GM19452 (cell line): ENCODE measurements at regions not wholly inside any gene's neighbourhood (a gene's known extent, or its start where the extent isn't known, plus 50 kb on each side); places are given as distances from the start of the nearest gene placed in this dataset.
"Not testable (repeated sequence)": the region's sequence is repeated elsewhere in the genome, so short reads cannot be mapped to it uniquely, and the experiment has no call there.

Experiments
- ATAC-seq: cut with Tn5 transposase; IDR thresholded peaks from one replicate; pipeline ENCODE4 v1.9.1; 2021; ENCODE audit not compliant: unreplicated experiment

DNA sequence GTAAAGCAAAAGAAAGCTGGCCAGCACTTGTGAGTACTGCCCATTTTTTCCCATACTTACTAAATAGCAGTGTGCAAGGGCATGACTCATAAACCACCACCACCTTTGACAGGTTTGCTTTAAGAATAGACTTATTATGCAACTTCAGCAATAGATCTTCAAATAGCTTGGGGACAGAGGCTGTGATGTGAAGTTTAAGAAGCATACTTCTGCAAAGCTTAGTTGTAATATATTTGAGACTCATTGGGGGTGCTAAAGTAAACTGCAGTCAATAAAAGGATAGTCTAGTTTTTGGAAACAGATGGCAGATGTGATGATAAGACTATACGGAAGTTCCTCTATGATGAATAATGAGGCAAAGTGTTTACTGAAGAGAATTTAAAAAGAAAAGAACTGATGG is 210.0 kb downstream of the PLA2G4A start:
- no peak for ATAC-seq

DNA sequence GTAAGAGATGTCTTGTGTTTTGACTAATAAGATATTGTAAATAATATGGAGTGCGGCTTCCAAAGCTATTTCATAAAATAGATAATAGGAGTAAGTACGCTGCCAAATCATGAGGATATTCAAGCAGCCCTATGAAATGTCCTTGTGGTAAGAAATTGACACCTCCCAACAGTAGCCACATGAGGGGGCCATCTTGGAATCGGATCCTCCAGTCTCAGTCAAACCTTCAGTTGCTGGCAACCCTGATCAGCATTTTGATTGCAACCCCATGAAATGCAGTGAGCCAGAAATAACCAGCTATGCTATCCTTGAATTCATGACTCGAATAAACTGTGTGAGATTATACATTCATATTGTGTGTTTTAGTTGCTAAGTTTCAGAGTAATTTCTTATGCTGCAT is 212.4 kb downstream of the PLA2G4A start:
- ATAC-seq = no peak

DNA sequence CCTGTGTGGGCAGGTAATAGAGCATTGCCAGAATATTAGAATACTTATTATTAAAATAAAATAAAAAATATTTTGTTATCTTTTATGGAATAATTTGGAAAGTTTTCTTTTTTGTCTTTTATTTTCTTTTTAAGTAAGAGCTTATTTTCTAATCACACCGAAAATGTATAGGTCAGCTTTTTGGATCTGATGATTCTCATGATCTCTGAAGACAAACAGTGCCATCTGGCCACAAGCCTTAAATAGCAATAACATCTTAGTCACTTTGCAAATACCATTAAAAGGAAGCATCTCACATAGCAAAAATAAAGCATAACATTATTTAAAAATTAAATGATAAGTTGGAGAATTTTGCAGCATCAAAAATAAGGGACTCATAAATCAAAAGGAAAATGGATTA is 213.8 kb downstream of the PLA2G4A start:
- no peak for ATAC-seq

DNA sequence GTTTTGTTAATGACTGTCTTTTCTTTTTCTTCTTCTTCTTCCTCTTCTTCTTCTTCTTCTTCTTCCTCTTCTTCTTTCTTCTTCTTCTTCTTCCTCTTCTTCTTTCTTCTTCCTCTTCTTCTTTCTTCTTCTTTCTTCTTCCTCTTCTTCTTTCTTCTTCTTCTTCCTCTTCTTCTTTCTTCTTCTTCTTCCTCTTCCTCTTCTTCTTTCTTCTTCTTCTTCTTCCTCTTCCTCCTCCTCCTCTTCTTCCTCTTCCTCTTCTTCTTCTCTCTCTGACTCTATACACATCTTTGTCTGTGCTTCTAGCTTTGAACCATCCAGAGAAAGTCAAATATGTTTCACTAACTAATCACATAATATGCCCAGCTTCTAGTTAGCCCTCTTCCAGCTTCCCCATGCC is 214.7 kb downstream of the PLA2G4A start:
- ATAC-seq = not testable (repeated sequence)

DNA sequence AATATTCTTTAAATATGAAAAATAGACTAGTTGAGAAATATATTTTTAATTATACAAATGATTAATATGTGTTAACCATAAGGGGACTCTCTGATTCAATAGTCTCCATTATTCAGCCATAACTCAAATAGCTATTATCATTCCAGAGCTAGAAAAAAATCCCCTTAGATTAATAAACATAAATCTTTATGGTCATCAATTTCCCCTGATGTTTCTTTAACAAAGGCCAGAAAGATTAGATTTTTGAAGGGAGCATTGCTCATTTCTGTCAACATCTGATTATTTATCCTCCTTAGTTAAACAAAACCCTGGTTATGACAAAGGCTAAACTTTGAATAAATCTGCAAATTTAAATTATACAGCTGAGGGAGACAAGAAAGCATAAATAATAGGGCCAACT is 215.7 kb downstream of the PLA2G4A start:
- no peak for ATAC-seq

DNA sequence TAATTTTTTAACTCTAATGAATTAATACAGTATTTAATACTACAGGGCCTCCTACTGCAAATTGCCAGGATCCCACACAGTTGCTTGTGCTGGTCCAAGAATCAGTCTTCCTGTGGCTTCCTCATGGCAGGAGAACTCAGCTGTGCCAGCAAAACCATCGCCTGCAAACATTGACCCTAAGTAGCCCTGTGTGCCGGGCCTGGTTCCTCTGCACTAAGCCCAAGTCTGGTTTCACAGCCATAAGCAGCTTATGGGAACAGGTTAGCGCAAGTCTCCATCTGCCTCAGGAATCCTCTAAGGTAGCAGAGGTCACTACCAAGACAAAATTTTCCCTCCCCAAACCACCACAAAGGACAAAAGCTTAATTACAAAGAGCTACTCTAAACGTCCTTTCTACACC is 216.6 kb downstream of the PLA2G4A start:
- no peak for ATAC-seq

DNA sequence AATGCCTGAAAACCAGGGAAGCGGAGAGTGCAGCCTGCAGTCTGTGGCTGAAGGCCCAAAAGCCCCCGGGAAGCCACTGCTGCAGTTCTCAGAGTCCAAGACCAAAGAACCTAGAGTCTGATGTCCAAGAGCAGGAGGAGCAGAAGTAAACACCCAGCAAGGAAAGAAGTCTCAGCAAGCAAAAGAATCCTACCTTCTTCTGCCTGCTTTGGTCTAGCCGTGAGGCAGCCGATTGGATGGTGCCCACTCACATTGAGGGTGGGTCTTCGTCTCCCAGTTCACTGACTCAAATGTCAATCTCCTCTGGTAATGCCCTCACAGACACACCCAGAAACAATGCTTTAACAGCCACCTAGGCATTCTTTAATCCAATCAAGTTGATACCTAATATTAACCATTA is 217.5 kb downstream of the PLA2G4A start:
- ATAC-seq = no peak

DNA sequence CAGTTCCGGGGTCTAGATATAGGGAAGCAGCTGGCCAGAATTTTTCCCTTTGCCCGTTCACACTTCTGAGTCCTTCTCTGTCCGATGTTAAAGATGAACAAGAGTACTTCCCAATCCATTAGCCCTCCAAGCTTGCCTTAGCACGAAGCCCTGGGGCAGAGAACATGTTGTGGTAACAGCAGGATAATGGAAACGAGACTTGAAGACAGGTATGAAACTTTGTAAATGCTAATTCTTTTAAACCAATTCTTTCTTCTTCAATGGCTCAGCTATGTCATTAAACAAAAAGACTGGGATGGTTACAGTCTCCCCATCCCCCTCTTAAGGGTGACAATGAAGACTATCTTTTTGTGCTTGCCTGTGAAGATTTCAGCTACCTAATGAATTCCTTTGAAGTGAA is 218.5 kb downstream of the PLA2G4A start:
- no peak for ATAC-seq

DNA sequence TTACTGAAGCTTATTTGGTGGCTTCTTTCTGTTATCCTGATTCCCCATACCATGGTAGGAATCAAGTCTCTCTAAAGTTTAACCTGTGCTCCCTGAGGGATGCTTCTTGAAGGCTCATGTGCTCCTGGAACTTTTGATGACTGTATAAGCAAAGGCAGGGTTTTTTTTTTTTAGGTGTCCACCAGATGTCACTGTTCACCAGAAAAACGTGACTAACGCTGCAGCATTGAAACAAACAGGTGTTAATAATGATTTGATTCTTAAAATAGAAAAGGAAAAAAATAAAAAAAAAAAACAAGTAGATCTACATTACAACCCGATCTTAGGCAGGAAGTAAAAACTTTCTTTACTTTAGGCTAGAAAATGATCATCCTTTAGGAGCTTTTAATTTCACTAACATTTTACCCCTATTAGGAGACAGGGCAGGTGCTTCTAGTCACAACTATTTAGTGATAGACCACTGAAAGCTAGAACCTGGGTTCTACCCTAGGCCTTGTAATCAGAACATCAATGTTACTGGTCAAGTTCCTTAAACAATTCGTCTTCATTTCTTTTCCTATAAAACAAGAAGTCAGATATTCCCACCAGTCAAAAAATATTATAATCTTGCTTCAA is 223.0 kb downstream of the PLA2G4A start:
- ATAC-seq = peak; percentile 86

DNA sequence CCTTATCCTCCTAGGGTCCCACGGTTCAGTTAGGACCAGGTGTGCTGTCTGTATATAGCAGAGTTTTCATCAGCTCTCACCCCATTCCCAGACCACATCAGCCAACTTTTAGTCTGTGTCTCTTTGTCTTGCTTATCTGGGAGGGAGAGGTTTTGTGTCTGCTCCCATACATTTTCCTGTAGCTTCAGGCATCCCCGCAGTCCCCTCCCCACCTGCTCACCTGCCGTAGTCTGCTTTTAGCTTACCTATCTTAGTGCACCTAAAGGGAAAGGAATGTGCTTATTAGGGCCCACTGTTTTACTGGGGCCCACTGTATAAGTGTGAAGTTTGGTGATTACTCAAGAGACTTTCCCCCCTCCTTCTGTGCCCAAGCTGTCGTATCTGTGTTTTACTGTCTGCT is 225.1 kb downstream of the PLA2G4A start:
- no peak for ATAC-seq

DNA sequence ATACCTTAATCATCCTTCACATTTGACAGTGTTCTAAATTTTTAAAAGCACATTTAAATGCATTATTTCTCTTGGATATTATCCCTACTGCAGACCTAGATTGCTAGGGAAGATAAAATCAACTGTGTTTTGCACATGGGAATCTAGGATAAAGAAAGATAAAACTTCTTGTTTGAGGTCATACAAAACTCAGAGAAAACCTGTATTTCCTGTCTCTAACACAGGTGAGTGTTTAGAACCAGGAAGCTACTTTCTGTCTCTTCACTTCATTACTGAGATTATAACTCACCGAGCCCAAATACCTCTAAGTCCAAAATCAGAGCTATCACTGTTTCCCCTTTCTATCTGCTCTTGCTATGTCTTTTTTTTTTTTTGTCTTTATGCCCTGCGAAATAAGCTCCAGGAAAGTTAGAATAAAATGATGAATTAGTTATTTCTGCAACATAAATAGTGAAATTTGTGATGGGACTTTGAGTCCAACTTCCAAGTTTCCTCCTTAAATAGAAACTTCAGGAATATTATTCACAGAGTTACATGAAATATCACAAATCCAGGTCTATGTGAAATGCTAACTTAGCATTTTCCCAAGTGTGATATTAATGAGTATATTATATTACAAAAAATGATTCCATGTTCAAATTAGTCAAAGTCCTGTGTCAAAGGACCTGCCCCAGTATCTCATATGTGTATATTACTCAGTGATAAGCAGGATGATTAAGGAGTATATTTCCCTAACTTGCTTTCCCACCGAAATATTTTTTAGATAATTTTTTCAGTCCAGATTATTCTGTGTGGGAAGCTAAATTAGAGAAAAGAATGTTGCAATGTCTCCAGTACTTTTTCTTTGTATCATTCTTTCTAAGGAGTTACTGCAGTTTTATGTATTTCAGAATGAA is 226.4 kb downstream of the PLA2G4A start:
- ATAC-seq = no peak

DNA sequence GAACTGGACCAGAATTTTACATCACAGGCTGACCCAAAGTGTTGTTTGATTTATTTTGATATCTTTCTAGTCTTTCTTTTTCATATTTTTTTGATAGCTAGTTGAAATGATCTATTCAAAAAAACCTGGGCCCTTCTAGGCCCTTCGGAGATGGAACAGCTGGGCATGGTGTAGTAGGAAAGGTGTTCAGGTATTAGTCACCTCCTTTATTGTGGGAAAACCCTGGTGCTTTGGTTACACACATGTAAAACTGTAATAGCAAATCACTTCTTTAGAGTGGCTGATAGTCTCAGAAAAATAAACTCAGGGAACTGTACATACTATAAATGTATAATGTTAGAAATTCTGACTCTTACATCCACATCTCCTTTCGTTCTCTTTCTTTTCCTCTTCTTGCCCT is 234.5 kb downstream of the PLA2G4A start:
- ATAC-seq = no peak

DNA sequence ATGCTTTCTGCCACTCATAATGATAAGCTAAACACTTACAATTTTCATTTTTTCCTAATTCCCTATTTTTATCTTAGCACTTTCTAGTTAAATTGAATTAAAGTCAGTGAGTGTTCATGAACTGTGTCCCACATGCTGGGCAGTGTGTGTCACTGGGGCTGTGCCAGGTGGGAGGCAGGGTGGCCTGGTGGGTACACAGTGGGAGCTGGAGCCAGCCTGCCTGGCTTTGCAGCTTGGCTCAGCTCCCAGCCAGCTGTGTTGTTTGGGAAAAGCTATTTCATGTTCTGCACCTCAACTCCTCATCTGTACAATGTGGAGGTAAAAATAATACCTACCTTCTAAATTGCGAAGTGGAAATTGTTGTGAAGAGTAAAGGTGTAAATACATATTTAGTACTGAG is 238.4 kb downstream of the PLA2G4A start:
- no peak for ATAC-seq

DNA sequence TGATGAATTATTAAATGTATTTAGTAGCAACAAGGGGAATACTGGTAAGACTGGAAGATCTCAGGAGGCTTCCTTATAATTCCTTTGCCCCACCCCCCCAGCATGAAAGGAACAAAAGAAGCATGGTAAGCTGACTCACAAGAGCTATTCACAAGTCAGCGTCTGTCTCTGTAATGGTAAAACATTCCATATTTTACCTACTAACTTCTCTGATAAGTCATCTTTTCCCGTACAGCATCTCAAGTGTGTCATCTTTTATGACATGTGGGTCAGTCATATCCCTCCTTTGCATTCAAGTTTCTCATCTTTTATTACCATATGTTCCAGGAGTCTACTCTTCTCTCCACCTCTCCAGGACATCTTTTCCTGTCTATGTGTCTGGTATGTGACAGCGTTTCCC is 241.3 kb downstream of the PLA2G4A start:
- ATAC-seq = no peak

DNA sequence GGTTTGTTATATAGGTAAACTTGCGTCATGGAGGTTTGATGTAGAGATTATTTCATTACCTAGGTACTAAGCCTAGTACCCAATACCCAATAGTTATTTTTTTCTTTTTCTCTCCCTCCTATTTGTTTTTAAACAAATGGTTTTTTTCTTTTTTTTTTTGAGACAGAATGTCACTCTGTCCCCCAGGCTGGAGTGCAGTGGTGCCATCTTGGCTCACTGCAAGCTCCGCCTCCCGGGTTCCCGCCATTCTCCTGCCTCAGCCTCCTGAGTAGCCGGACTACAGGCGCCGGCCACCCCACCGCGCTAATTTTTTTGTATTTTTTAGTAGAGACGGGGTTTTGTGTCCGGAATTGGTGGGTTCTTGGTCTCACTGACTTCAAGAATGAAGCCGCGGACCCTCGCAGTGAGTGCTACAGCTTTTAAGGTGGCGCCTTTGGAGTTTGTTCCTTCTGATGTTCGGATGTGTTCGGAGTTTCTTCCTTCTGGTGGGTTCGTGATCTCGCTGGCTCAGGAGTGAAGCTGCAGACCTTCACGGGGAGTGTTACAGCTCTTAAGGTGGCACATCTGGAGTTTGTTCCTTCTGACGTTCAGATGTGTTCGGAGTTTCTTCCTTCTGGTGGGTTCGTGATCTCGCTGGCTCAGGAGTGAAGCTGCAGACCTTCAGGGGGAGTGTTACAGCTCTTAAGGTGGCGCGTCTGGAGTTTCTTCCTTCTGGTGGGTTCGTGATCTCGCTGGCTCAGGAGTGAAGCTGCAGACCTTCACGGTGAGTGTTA is 243.7 kb downstream of the PLA2G4A start:
- peak; percentile 74 for ATAC-seq

DNA sequence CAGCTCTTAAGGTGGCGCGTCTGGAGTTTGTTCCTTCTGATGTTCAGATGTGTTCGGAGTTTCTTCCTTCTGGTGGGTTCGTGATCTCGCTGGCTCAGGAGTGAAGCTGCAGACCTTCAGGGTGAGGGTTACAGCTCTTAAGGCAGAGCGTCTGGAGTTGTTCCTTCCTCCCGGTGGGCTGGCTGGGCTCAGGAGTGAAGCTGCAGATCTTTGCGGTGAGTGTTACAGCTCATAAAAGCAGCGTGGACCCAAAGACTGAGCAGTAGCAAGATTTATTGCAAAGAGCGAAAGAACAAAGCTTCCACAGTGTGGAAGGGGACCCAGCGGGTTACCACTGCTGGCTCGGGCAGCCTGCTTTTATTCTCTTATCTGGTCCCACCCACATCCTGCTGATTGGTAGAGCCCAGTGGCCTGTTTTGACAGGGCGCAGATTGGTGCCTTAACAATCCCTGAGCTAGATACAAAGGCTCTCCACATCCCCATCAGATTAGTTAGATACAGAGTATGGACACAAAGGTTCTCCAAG is 244.3 kb downstream of the PLA2G4A start:
- ATAC-seq = peak; percentile 18

DNA sequence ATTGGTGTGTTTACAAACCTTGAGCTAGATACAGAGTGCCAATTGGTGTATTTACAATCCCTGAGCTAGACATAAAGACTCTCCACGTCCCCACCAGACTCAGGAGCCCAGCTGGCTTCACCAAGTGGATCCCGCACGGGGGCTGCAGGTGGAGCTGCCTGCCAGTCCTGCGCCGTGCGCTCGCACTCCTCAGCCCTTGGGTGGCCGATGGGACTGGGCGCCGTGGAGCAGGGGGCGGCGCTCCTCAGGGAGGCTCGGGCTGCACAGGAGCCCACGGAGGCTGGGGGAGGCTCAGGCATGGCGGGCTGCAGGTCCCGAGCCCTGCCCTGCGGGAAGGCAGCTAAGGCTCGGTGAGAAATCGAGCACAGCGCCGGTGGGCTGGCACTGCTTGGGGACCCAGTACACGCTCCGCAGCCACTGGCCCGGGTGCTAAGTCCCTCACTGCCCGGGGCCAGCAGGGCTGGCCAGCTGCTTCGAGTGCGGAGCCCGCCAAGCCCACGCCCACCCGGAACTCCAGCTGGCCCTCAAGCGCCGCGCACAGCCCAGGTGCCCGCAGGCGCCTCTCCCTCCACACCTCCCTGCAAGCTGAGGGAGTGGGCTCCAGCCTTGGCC is 245.0 kb downstream of the PLA2G4A start:
- not testable (repeated sequence) for ATAC-seq

DNA sequence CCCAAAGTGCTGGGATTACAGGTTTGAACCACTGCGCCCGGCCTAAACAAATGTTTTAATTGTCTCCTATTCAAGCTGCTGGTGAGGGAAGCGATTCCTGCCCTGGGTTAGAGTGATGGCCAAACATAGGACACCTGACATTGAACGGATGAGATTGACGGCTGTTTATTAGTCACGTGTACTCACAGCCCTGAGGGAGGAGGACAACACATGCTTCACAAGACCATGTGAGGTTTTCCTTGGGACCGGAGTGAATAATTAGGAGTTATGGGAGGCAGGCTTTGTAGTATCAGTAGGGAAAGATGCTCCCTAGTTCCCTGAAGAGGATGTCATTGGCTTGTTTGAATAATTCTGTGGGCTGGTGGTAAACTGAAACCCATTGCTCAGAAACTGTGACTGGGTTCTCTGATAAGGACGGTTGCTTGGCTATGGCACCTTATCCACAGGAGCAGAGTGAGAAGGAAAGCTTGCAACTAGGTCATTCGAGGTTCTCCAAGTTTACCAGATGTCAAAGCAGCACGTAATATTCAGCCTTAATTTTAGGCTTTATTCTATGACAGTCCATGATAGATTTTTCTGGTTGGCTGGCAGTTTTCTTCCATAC is 245.8 kb downstream of the PLA2G4A start:
- ATAC-seq = no peak

DNA sequence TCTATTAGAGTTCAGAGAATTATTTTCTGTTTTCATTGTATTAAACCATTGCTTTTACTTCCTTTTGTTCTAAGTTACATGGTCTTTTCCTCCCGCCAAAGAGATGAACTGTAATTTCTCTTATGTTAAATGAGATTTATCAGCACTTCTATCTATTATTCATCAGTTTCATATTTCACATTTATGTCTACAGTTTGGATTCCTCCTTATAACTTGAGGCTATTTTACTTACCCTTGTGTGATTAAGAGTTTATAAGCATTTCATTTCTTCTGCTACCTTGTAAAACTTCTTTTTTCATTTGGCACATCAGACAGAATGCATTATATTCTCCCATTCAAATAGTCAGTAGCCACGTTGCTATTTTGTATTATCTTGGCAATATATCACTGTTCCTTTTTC is 248.2 kb downstream of the PLA2G4A start:
- no peak for ATAC-seq

DNA sequence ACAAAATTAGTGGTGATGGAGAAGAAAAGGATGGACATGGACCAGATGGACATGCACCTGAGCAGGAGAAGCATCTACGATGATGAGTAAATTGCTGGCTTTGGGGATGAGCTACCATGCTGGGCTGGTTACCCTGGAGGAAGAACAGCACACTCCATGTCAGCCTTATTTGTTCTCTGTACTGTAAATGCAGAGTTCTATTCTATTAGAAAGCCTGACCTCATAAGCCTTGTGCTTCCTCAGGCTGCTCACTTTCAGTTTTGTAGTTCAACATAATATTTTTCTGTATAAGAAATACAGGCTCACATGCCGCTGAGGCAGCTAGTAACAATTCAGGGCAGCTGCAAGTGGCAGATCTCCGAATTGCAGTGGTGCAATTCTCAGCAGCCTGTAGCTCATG is 249.6 kb downstream of the PLA2G4A start:
- ATAC-seq = no peak

DNA sequence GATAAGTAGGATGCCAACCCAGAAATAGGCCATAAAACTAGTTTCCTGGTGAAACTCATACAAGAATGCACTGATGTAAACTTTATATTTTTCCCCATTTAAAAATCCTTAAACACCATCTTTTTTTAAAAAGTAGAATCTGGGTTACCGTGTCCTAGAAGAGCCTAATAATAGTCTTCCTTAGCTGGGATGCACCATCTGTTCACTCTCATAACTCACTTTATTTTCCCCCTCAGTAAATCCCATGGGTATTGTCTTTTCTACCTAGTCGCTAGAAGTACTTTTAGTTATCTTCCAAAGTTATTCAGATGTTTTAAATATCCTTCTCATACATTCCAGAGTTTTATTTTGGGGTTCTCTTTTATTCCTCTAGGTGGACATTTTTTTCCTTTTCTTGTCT is 250.2 kb downstream of the PLA2G4A start:
- no peak for ATAC-seq
